ENCODE measurements at regions not wholly inside any gene's neighbourhood (a gene's known extent, or its start where the extent isn't known, plus 50 kb on each side); places are given as distances from the start of the nearest gene placed in this dataset.

DNA sequence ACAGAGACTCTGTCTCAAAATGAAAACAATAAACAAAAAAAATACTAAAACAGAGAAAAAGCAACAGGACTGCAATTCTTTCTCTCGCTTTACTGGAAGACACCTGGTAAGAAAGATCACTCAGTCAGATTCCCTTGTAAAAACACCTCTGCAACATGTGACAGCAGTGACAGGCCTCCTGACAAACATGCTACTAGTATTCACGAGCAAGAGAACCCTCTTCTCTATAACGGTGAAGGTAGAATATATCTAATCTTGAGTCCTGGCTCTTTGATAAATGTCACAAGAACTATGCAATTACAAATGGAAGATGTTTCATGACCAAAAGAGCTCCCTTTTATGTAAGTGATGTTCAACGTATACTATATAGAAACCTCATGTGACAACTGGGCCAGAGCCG, 986.7 kb upstream of the LRRN3 start:
- TF ChIP-seq ZNF207 (IDR thresholded peaks at IDR 0.05; ENCODE audit: borderline replicate concordance) (no peak), EGR1 (IDR thresholded peaks at IDR 0.05; ENCODE audit: borderline replicate concordance in 1 of 2, low read depth in 2 of 2, low read length in 2 of 2) (no peak), ZZZ3 (IDR thresholded peaks at IDR 0.05; ENCODE audit: control insufficient read depth, insufficient read length, low read depth) (no peak), RAD21 (IDR thresholded peaks at IDR 0.05; ENCODE audit: insufficient read depth, low read depth, low read length) (no peak), EP300 (IDR thresholded peaks at IDR 0.05; ENCODE audit: borderline replicate concordance in 1 of 2, control insufficient read depth in 1 of 2, low read depth in 2 of 2, low read length in 2 of 2) (no peak), CHD1 (IDR thresholded peaks at IDR 0.05; ENCODE audit: low read depth, low read length) (no peak), RCOR1 (conservative IDR thresholded peaks at IDR 0.05; ENCODE audit: low read depth, low read length) (no peak), BMI1 (IDR thresholded peaks at IDR 0.05; ENCODE audit: borderline replicate concordance) (no peak), CREM (IDR thresholded peaks at IDR 0.05; ENCODE audit: low read depth) (no peak), RFX5 (IDR thresholded peaks at IDR 0.05; ENCODE audit: low read depth, low read length) (no peak), POLR2AphosphoS5 (IDR thresholded peaks at IDR 0.05; ENCODE audit: low read length) (no peak)
- TF ChIP-seq, protein P1, sequence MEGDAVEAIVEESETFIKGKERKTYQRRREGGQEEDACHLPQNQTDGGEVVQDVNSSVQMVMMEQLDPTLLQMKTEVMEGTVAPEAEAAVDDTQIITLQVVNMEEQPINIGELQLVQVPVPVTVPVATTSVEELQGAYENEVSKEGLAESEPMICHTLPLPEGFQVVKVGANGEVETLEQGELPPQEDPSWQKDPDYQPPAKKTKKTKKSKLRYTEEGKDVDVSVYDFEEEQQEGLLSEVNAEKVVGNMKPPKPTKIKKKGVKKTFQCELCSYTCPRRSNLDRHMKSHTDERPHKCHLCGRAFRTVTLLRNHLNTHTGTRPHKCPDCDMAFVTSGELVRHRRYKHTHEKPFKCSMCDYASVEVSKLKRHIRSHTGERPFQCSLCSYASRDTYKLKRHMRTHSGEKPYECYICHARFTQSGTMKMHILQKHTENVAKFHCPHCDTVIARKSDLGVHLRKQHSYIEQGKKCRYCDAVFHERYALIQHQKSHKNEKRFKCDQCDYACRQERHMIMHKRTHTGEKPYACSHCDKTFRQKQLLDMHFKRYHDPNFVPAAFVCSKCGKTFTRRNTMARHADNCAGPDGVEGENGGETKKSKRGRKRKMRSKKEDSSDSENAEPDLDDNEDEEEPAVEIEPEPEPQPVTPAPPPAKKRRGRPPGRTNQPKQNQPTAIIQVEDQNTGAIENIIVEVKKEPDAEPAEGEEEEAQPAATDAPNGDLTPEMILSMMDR (IDR thresholded peaks at IDR 0.05 in 2 of 3, conservative IDR thresholded peaks at IDR 0.05 in 1 of 3; ENCODE audit: control insufficient read depth in 2 of 3, extremely low read depth in 1 of 3, insufficient read depth in 1 of 3, low read depth in 3 of 3, low read length in 3 of 3), result no peak
